ENCODE measurements at regions not wholly inside any gene's neighbourhood (a gene's known extent, or its start where the extent isn't known, plus 50 kb on each side); places are given as distances from the start of the nearest gene placed in this dataset.
A peak's percentile ranks its signal among the peaks of the same experiment; 100 is the strongest.

DNA sequence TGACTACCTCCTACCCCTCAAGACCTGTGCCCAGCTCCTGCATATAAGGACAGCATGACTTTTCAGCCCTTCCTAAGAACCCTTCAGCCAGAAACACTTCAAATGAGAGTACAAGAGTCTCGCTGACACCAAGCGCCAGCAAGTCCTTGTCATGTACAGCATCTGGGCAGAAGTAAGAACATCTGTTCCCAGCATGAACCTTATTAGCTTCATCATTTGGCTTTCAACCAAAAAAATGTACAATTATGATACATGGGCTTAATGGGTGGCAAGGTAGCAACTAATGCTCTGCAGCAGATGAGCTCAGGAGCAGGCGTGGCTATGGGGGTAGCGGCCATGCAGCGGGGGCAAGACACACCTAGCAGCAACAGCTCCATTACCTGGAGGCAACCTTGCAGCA is 487.6 kb downstream of the COG6 start:
- Histone ChIP-seq H2AFZ (ENCODE audit: control insufficient read depth, low read length) (no peak overlapping the region), H3K27ac (ENCODE audit: control insufficient read depth, insufficient read depth, low read length) (no peak overlapping the region), H3K9me3 (ENCODE audit: control insufficient read depth, low read depth, low read length) (no peaks in the 10 kb centered on the region), H3K27me3 (ENCODE audit: control insufficient read depth, extremely low read depth, insufficient read depth, low read length) (no peaks in the 10 kb centered on the region), H3K79me2 (ENCODE audit: control insufficient read depth, insufficient read depth, low read length) (no peaks in the 10 kb centered on the region), H3K36me3 (ENCODE audit: control insufficient read depth in 2 of 2, extremely low read depth in 1 of 2, insufficient read depth in 2 of 2, low read length in 2 of 2) (no peaks in the 10 kb centered on the region), H3K4me1 (ENCODE audit: control insufficient read depth, extremely low read depth, insufficient read depth, low read length) (no peaks in the 10 kb centered on the region), H3K9me1 (ENCODE audit: control insufficient read depth, extremely low read depth, insufficient read depth, low read length) (no peaks in the 10 kb centered on the region), H4K20me1 (ENCODE audit: control insufficient read depth, extremely low read depth, insufficient read depth, low read length) (no peaks in the 10 kb centered on the region), H3K4me3 (ENCODE audit: control insufficient read depth in 2 of 3, extremely low read depth in 1 of 3, insufficient read depth in 2 of 3, low read depth in 1 of 3, low read length in 3 of 3) (no peak overlapping the region), H3K9ac (ENCODE audit: control insufficient read depth, extremely low read depth, insufficient read depth, low read length) (no peak overlapping the region), H3K4me2 (ENCODE audit: control insufficient read depth, extremely low read depth, insufficient read depth, low read depth, low read length) (no peak overlapping the region)
- TF ChIP-seq EZH2 (IDR thresholded peaks at IDR 0.05; ENCODE audit: low read length) (no peak), CTCF (optimal IDR thresholded peaks at IDR 0.05 in 1 of 3, IDR thresholded peaks at IDR 0.05 in 1 of 3, conservative IDR thresholded peaks at IDR 0.05 in 1 of 3; ENCODE audit: extremely low read depth in 1 of 3, insufficient read depth in 2 of 3, low read length in 3 of 3) (no peak)
- peak; percentile 36 for FAIRE-seq
- dilution Hi-C loops (cut with MboI; ENCODE audit: extremely low pct_ligation_motif_present, low sequenced_read_pairs) = no loop called here
- DNase-seq (ENCODE audit: low read depth, low spot score) = no peak

DNA sequence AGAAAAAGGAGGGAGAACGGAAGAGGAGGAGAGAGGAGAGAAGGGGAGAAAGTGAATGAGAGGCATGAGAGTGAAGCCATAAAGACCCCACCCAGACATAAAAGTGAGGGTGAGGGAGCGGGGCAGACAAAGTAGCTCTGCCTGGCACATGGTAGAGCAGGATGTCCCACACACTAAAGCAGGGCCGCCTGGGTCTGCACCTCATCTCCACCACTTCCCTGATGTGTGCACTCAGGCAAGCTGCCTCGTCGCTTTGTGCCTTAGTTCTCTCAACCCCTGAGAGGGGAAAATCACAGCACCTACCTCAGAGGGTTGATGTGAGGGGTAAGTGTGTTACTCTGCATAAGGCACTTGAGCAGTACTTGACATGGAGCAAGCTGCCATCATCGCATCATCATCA is 488.1 kb downstream of the COG6 start:
- dilution Hi-C loops (cut with MboI; ENCODE audit: extremely low pct_ligation_motif_present, low sequenced_read_pairs) = no loop called here
- Histone ChIP-seq H3K79me2 (ENCODE audit: control insufficient read depth, insufficient read depth, low read length) (no peaks in the 10 kb centered on the region), H4K20me1 (ENCODE audit: control insufficient read depth, extremely low read depth, insufficient read depth, low read length) (no peaks in the 10 kb centered on the region), H3K9me1 (ENCODE audit: control insufficient read depth, extremely low read depth, insufficient read depth, low read length) (no peaks in the 10 kb centered on the region), H3K27ac (ENCODE audit: control insufficient read depth, insufficient read depth, low read length) (no peak overlapping the region), H3K4me1 (ENCODE audit: control insufficient read depth, extremely low read depth, insufficient read depth, low read length) (no peaks in the 10 kb centered on the region), H3K4me3 (ENCODE audit: control insufficient read depth in 2 of 3, extremely low read depth in 1 of 3, insufficient read depth in 2 of 3, low read depth in 1 of 3, low read length in 3 of 3) (no peak overlapping the region), H3K9me3 (ENCODE audit: control insufficient read depth, low read depth, low read length) (no peaks in the 10 kb centered on the region), H3K9ac (ENCODE audit: control insufficient read depth, extremely low read depth, insufficient read depth, low read length) (no peak overlapping the region), H3K4me2 (ENCODE audit: control insufficient read depth, extremely low read depth, insufficient read depth, low read depth, low read length) (no peak overlapping the region), H3K36me3 (ENCODE audit: control insufficient read depth in 2 of 2, extremely low read depth in 1 of 2, insufficient read depth in 2 of 2, low read length in 2 of 2) (no peaks in the 10 kb centered on the region), H2AFZ (ENCODE audit: control insufficient read depth, low read length) (no peak overlapping the region), H3K27me3 (ENCODE audit: control insufficient read depth, extremely low read depth, insufficient read depth, low read length) (no peaks in the 10 kb centered on the region)
- FAIRE-seq = no peak
- TF ChIP-seq EZH2 (IDR thresholded peaks at IDR 0.05; ENCODE audit: low read length) = no peak
- no peak for TF ChIP-seq CTCF (optimal IDR thresholded peaks at IDR 0.05 in 1 of 3, IDR thresholded peaks at IDR 0.05 in 1 of 3, conservative IDR thresholded peaks at IDR 0.05 in 1 of 3; ENCODE audit: extremely low read depth in 1 of 3, insufficient read depth in 2 of 3, low read length in 3 of 3)
- DNase-seq (ENCODE audit: low read depth, low spot score) = no peak

Measured in keratinocyte (primary cell).